H1 (cell line): ENCODE measurements at regions not wholly inside any gene's neighbourhood (a gene's known extent, or its start where the extent isn't known, plus 50 kb on each side); places are given as distances from the start of the nearest gene placed in this dataset.

ENCODE experiments used
- EP300 ChIP-seq, 2 experiments: IDR thresholded peaks; 1 replicate in 1 of 2; 2 replicates in 1 of 2; pipeline ENCODE4 v1.6.1; 2011 to 2012; ENCODE audit warnings: low read depth in 2 of 2, low read length in 2 of 2, mild to moderate bottlenecking in 2 of 2, borderline replicate concordance in 1 of 2, inconsistent platforms in 1 of 2, moderate library complexity in 1 of 2
- POLR2AphosphoS5 ChIP-seq: IDR thresholded peaks from 2 replicates; pipeline ENCODE4 v1.6.1; 2011; ENCODE audit warnings: low read depth, low read length
- RFX5 ChIP-seq: IDR thresholded peaks from 2 replicates; pipeline ENCODE4 v1.6.1; 2011; ENCODE audit warnings: low read depth, low read length, improper control_type of control experiment, borderline replicate concordance
- SIRT6 ChIP-seq: IDR thresholded peaks from one replicate; pipeline ENCODE4 v1.7.1; 2012; ENCODE audit warnings: low read length, inconsistent platforms
- TF ChIP-seq, protein P1 (sequence below): IDR thresholded peaks from 2 replicates; pipeline ENCODE4 v1.6.1; 2012; ENCODE audit warnings: inconsistent platforms

- TF ChIP-seq SIRT6: no peak
- no peak for TF ChIP-seq EP300 (IDR thresholded peaks at IDR 0.05; ENCODE audit: borderline replicate concordance in 1 of 2, low read depth in 2 of 2, low read length in 2 of 2)
- TF ChIP-seq, protein P1, sequence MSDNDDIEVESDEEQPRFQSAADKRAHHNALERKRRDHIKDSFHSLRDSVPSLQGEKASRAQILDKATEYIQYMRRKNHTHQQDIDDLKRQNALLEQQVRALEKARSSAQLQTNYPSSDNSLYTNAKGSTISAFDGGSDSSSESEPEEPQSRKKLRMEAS: no peak
- no peak for TF ChIP-seq POLR2AphosphoS5
- no peak for TF ChIP-seq RFX5
These were observed 439.1 kb downstream of the PLA2G4A start for GRCh38 chr1:187267827-187268226.
